ENCODE measurements at regions not wholly inside any gene's neighbourhood (a gene's known extent, or its start where the extent isn't known, plus 50 kb on each side); places are given as distances from the start of the nearest gene placed in this dataset.
"Not testable (repeated sequence)": the region's sequence is repeated elsewhere in the genome, so short reads cannot be mapped to it uniquely, and the experiment has no call there.

DNA sequence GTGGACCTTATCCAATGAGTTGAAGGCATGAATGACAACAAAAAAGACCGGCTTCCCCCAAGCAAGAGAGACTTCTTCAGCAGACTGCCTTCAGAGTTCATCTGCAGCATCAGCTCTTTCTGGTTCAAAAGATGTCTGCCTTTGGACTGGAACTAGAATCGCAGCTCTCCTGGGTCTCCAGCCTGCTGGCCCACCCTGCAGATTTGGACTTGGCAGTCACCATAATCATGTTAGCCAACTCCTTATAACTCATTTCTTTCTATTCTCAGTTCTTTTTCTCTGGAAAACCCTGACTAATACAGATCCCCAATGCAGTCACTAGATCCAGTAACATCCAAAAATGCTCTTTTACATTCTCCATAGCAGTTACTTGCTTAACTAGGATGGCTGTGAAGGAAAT, 89.2 kb upstream of the MARK1 start:
- ATAC-seq (no peak), DNase-seq (no peak)
- H3K4me1 Mint-ChIP-seq = no peaks in the 10 kb centered on the region
- H3K36me3 Mint-ChIP-seq (ENCODE audit: low read depth) = no peaks in the 10 kb centered on the region
- H3K4me3 Mint-ChIP-seq = no peak overlapping the region
- H3K9me3 ChIP-seq (ENCODE audit: control insufficient read depth, low read length, poor library complexity, severe bottlenecking) = no peaks in the 10 kb centered on the region
- no peak overlapping the region for H3K27ac Mint-ChIP-seq
- peaks cover 48% of the 10 kb centered on the region for H3K27me3 Mint-ChIP-seq

DNA sequence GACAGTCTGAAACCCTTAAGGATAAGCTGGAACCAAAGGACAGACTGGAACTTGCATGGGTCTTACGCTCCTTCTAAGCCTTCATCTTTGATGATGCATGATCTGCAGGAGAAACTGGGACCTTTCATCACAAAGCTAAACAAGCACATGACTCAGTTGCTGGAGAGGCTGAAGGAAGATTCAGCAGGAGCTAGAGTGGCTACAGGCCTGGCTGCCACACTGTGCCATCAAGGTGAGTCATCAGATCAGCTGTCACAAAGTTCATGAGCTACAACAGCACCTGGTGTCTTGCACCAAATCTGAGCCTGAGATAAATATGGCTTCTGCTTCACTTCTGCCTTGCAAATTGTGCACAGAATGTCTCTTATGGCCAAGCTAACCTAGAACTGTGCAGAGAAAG, 95.5 kb upstream of the MARK1 start:
- no peaks in the 10 kb centered on the region for H3K9me3 ChIP-seq (ENCODE audit: control insufficient read depth, low read length, poor library complexity, severe bottlenecking)
- H3K4me3 Mint-ChIP-seq = no peak overlapping the region
- DNase-seq = no peak
- H3K27me3 Mint-ChIP-seq = peaks cover 55% of the 10 kb centered on the region
- no peak for ATAC-seq
- H3K36me3 Mint-ChIP-seq (ENCODE audit: low read depth) = no peaks in the 10 kb centered on the region
- H3K27ac Mint-ChIP-seq = no peak overlapping the region
- H3K4me1 Mint-ChIP-seq = no peaks in the 10 kb centered on the region

DNA sequence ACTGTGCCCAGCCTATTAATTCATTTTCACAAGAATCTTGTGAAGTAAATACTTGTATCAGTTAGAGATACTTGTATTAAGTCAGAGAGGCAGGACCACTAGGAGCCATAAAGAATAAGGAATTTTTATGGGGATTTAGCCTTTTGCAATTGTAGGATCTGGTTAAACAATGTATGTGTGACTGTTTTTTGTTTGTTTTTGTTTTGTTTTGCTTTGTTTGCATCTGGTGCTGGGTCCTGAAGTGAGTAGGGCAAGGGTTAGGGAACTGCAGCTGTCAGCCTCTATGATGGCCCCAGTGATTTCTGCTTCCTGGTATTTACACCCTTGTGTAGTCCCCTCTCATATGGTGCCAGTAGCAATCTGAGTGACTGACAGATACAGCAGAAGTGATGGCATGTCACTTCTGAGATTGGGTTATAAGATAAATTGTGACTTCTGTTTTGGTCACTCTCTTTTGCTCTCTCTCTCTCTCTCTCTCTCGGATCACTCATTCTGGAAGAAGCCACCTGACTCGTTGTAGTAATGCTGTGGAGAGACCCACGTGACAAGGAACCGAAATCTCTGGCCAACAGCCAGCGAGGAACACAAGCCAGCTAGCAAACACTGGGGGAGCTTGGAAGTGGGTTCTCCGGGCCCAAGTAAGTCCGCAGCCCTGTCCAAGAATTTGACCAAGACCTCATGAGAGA, 96.2 kb upstream of the MARK1 start:
- Mint-ChIP-seq H3K4me1 (no peaks in the 10 kb centered on the region), H3K36me3 (ENCODE audit: low read depth) (no peaks in the 10 kb centered on the region), H3K27me3 (peaks cover 59% of the 10 kb centered on the region), H3K27ac (no peak overlapping the region), H3K4me3 (no peak overlapping the region)
- ATAC-seq (no peak), DNase-seq (no peak)
- H3K9me3 ChIP-seq (ENCODE audit: control insufficient read depth, low read length, poor library complexity, severe bottlenecking) = no peaks in the 10 kb centered on the region

DNA sequence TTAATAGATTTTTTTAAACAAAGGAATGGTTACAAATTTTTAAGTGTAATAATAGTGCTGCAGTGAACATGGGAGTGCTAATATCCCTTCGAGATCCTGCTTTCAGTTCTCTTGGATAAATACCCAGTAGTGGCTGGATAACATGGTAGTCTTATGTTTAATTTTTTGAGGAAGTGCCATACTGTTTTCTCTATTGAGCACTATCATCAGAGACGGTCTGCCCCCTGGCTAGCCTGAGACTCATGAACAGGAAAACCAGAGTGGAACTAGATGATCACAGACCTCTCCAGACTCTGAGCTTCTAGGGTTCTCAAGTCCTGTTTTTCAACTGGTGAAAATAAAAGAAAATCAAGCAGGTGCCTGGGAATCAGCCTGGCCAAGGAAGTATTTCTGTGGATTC, 97.3 kb upstream of the MARK1 start:
- Mint-ChIP-seq H3K4me1 (no peaks in the 10 kb centered on the region), H3K27me3 (peaks cover 57% of the 10 kb centered on the region), H3K27ac (no peak overlapping the region), H3K4me3 (no peak overlapping the region), H3K36me3 (ENCODE audit: low read depth) (no peaks in the 10 kb centered on the region)
- ATAC-seq (no peak), DNase-seq (no peak)
- no peaks in the 10 kb centered on the region for H3K9me3 ChIP-seq (ENCODE audit: control insufficient read depth, low read length, poor library complexity, severe bottlenecking)

DNA sequence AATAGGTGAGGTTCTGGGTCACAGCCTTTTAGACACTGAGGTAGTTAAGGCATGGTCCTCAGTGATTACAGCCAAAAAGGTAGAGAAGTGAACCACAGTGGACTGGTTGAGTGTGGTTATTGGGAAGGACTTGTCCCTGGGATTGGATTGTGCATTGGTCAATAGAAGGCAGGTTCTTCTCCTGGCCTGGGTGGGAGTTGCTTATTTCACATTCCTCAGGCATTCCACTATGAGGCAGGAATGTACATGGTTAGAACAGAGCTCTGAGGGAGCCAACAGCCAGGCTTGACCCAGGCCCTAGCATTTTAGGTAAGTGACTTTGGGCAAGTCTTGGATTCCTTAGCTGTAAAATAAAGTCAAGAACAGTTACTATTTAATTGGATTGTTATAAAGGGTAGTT, 97.9 kb upstream of the MARK1 start:
- no peak overlapping the region for H3K4me3 Mint-ChIP-seq
- DNase-seq (no peak), ATAC-seq (no peak)
- H3K36me3 Mint-ChIP-seq (ENCODE audit: low read depth) = no peaks in the 10 kb centered on the region
- H3K27me3 Mint-ChIP-seq = peaks cover 51% of the 10 kb centered on the region
- no peak overlapping the region for H3K27ac Mint-ChIP-seq
- no peaks in the 10 kb centered on the region for H3K9me3 ChIP-seq (ENCODE audit: control insufficient read depth, low read length, poor library complexity, severe bottlenecking)
- H3K4me1 Mint-ChIP-seq = no peaks in the 10 kb centered on the region

DNA sequence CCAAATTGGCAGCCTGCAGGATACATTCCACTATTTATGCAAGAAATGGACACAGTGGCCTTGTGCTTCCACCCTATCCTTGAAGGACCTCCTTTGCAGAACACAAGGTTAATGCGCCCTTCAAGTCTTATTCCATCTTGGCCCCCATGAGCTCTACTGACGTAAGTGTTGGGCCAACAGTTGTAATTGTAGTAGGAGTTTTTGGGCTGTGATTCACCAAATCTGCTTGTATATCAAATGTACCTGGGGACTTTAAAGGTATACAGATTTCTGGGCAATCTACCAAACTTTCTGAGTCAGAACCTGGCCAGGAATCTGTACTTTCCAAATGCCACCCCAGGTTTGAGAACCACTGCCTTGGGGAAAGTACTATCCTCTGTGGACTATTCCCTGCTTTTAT, 100.9 kb upstream of the MARK1 start:
- Mint-ChIP-seq H3K36me3 (ENCODE audit: low read depth) (no peaks in the 10 kb centered on the region), H3K4me3 (no peak overlapping the region), H3K27me3 (peaks cover 41% of the 10 kb centered on the region), H3K4me1 (no peaks in the 10 kb centered on the region), H3K27ac (no peak overlapping the region)
- no peak for DNase-seq
- H3K9me3 ChIP-seq (ENCODE audit: control insufficient read depth, low read length, poor library complexity, severe bottlenecking) = no peaks in the 10 kb centered on the region
- ATAC-seq = no peak

DNA sequence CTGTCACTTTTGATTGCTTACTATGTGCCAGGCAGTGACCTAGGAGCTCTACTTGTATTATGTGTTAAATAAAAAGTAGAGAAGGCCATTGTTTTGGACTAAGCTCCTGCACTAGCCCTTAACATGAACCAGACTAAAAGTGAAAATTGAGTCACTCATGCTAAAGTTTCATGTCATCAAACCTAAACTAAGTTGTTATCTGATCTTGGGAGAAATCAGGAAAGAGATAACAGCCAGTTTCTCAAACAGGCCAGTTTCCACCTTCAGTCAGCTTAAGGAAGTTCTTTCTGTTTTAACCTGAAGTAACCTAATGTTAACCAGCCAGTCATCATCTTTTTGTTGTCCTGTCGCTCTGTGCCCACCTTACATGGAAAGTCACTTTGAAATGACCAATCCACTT, 102.1 kb upstream of the MARK1 start:
- ATAC-seq (no peak), DNase-seq (no peak)
- Mint-ChIP-seq H3K4me1 (no peaks in the 10 kb centered on the region), H3K36me3 (ENCODE audit: low read depth) (no peaks in the 10 kb centered on the region), H3K27ac (no peak overlapping the region), H3K27me3 (peaks cover 40% of the 10 kb centered on the region), H3K4me3 (no peak overlapping the region)
- H3K9me3 ChIP-seq (ENCODE audit: control insufficient read depth, low read length, poor library complexity, severe bottlenecking) = no peaks in the 10 kb centered on the region

DNA sequence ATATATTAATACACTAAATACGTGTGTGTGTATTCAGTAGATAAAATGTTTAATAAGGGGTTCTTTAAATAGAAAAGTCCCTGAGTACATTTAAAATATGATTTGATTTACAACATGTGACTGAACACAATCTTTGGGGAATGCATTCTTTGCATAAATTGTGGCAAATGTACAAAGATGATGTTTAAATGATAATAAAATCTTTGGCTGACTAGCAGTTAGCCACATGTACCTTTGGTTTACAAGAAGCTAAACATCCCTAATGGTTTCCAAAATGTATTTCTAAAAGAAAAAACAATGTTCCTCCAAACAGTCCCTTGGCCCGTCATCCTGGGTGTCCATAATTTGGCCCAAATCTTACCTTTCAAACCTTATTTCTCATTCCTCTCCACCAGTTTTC, 106.4 kb upstream of the MARK1 start:
- Mint-ChIP-seq H3K27me3 (peaks cover 25% of the 10 kb centered on the region), H3K4me1 (no peaks in the 10 kb centered on the region), H3K4me3 (no peak overlapping the region), H3K36me3 (ENCODE audit: low read depth) (no peaks in the 10 kb centered on the region), H3K27ac (no peak overlapping the region)
- ATAC-seq (no peak), DNase-seq (no peak)
- H3K9me3 ChIP-seq (ENCODE audit: control insufficient read depth, low read length, poor library complexity, severe bottlenecking) = no peaks in the 10 kb centered on the region

DNA sequence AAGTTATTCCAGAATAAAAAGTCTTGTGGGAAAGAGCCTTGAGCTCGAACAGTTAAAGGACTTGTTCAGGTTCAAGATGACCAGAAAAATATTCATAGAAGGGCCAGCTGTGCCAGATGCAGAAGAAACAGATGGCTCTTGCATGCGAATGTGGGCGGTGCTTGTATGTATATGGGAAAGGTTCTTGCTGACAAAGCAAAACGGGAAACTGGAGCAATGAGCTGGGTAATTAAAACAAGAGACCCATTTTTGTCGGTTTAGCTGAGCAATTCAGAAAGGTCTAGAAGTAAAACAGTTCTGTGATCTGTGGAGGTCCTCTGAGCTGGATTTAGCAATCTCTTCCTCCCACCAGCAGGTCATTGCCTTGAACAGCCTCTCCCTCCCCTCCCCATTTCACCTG, 107.2 kb upstream of the MARK1 start:
- no peaks in the 10 kb centered on the region for H3K36me3 Mint-ChIP-seq (ENCODE audit: low read depth)
- no peaks in the 10 kb centered on the region for H3K9me3 ChIP-seq (ENCODE audit: control insufficient read depth, low read length, poor library complexity, severe bottlenecking)
- H3K4me1 Mint-ChIP-seq = no peaks in the 10 kb centered on the region
- peaks cover 19% of the 10 kb centered on the region for H3K27me3 Mint-ChIP-seq
- no peak for ATAC-seq
- H3K27ac Mint-ChIP-seq = no peak overlapping the region
- DNase-seq = no peak
- H3K4me3 Mint-ChIP-seq = no peak overlapping the region

DNA sequence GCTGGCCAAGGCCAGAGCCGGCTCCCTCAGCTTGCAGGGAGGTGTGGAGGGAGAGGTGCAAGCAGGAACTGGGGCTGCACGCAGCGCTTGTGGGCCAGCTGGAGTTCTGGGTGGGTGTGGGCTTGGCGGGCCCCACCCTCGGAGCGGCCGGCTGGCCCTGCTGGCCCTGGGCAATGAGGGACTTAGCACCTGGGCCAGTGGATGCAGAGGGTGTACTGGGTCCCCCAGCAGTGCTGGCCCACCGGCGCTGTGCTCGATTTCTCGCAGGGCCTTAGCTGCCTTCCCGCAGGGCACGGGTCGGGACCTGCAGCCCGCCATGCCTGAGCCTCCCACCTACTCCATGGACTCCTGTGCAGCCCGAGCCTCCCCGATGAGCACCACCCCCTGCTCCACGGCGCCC, 115.6 kb upstream of the MARK1 start:
- H3K4me1 Mint-ChIP-seq; DNase-seq; ATAC-seq; H3K36me3 Mint-ChIP-seq (ENCODE audit: low read depth); H3K9me3 ChIP-seq (ENCODE audit: control insufficient read depth, low read length, poor library complexity, severe bottlenecking); H3K4me3 Mint-ChIP-seq; H3K27ac Mint-ChIP-seq: not testable (repeated sequence)
- H3K27me3 Mint-ChIP-seq = peaks cover 25% of the 10 kb centered on the region

DNA sequence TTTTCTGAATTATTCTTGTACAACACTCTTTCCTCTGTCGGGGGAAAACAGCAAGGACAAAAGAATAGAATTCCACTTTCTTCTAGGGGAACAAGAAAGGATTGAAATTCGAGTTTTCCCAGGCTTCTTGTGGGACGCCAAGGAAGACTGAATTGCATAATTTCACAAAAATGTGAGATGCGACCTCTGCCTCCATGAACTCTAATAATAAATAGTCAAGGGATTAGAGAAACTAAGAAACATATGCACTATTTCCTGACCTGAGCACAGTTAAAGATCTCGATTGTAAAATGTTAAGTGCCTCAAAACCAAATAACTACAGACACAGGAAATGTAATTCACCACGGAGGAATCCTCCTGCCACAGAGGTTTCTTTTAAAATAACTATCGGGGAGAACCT, 117.3 kb upstream of the MARK1 start:
- no peak for ATAC-seq
- H3K4me1 Mint-ChIP-seq = no peaks in the 10 kb centered on the region

DNA sequence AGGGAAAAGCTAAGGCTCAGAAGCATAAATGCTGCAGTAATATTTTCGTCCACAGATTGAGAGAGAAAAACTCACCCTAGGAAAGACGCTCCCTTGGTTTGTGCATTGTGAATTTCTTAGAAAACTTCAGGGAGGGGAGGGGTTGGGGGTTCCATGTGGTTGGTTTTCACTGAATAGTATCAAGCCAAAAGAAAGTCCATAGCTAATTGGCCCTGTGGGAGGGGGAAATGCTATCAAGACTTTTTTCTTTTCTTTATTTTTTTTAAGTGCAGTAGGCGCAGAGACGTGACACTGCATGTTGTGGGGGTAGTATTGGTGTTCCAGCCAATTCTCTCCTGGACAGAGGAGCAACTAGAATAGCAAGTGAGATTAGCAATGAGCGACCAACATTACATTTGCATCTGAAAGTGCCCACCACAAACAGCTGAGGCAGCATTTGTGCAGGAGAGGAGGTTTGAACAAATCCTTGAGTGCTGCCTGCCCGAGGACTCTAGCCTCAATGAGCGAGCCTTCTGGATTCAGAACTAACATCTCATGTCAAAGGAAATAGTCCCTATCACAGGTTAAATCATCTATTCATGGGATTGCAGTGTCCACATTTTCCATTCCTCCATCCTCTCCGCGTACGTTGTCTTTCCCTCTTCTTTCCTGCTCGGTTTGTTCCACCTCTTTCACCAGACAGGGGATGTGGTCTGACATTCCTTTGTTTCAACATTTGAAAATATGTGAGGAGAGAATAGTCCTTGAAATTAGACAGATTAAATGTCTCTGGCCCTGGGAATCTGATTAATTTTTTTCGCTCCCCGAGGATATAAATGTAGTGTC, 118.0 kb upstream of the MARK1 start:
- no peaks in the 10 kb centered on the region for H3K36me3 Mint-ChIP-seq (ENCODE audit: low read depth)
- DNase-seq (no peak), ATAC-seq (no peak)
- H3K27ac Mint-ChIP-seq = no peak overlapping the region
- H3K4me3 Mint-ChIP-seq = no peak overlapping the region
- H3K9me3 ChIP-seq (ENCODE audit: control insufficient read depth, low read length, poor library complexity, severe bottlenecking) = no peaks in the 10 kb centered on the region
- H3K27me3 Mint-ChIP-seq = peaks cover 39% of the 10 kb centered on the region
- H3K4me1 Mint-ChIP-seq = no peaks in the 10 kb centered on the region

More for the DNA sequence above, 117.3 kb upstream of the MARK1 start:
- peaks cover 34% of the 10 kb centered on the region for H3K27me3 Mint-ChIP-seq
- H3K36me3 Mint-ChIP-seq (ENCODE audit: low read depth) = no peaks in the 10 kb centered on the region
- no peak for DNase-seq
- no peaks in the 10 kb centered on the region for H3K9me3 ChIP-seq (ENCODE audit: control insufficient read depth, low read length, poor library complexity, severe bottlenecking)
- H3K4me3 Mint-ChIP-seq = no peak overlapping the region
- no peak overlapping the region for H3K27ac Mint-ChIP-seq

DNA sequence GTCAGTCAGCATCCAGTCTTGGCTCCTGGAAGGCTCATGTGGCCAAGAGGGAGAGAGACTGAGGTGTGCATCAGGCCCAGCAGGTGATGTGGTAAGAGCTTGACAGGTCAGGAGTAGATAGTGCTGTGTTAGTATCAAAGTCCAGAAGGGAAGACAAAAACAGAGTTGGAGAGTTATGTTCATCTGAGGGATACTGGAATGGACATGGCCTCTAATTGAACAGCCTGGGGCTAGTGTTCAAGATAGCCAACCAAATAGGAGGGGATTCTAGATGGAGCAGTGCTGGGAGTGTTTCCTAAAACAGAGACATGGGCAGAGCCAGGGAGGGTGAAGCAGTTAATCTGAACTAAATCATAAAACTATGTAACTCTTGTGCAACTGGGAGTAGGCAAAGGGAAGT, 120.7 kb upstream of the MARK1 start:
- no peak overlapping the region for H3K27ac Mint-ChIP-seq
- no peaks in the 10 kb centered on the region for H3K4me1 Mint-ChIP-seq
- H3K4me3 Mint-ChIP-seq = no peak overlapping the region
- ATAC-seq = no peak
- H3K27me3 Mint-ChIP-seq = peaks cover 64% of the 10 kb centered on the region
- no peak for DNase-seq
- H3K9me3 ChIP-seq (ENCODE audit: control insufficient read depth, low read length, poor library complexity, severe bottlenecking) = no peaks in the 10 kb centered on the region
- H3K36me3 Mint-ChIP-seq (ENCODE audit: low read depth) = no peaks in the 10 kb centered on the region

DNA sequence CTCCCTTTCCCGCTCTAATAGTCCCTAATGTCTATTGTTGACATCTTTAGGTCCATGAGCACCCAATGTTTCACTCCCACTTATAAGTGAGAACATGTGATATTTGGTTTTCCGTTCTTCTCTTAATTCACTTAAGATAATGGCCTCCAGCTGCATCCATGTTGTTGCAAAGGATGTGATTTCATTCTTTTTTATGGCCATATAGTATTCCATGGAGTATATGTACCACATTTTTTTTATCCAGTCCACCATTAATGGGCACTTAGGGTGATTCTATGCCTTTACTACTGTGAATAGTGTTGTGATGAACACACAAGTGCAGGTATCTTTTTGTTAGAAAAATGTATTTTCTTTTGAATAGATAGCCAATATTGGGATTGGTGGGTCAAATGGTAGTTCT, 126.0 kb upstream of the RAB3GAP2 start:
- H3K36me3 Mint-ChIP-seq (ENCODE audit: low read depth) = no peaks in the 10 kb centered on the region

More for the DNA sequence above, 126.0 kb upstream of the RAB3GAP2 start:
- no peak overlapping the region for H3K27ac Mint-ChIP-seq
- ATAC-seq = no peak
- peaks cover 41% of the 10 kb centered on the region for H3K27me3 Mint-ChIP-seq
- H3K9me3 ChIP-seq (ENCODE audit: control insufficient read depth, low read length, poor library complexity, severe bottlenecking) = no peaks in the 10 kb centered on the region
- DNase-seq = no peak
- no peaks in the 10 kb centered on the region for H3K4me1 Mint-ChIP-seq
- no peak overlapping the region for H3K4me3 Mint-ChIP-seq

All from T-helper 17 cell (primary cell).